ENCODE measurements at regions not wholly inside any gene's neighbourhood (a gene's known extent, or its start where the extent isn't known, plus 50 kb on each side); places are given as distances from the start of the nearest gene placed in this dataset.

GRCh38 chr2:149765003-149765402, 177.4 kb upstream of the MMADHC start (continued):
- TF ChIP-seq ZHX1 (conservative IDR thresholded peaks at IDR 0.05; ENCODE audit: low read length) = no peak
- no peak for TF ChIP-seq ZBTB5 (IDR thresholded peaks at IDR 0.05)
- no peak for TF ChIP-seq ZFX (CRISPR knock-in tag; IDR thresholded peaks at IDR 0.05)
- TF ChIP-seq NR2C1 (IDR thresholded peaks at IDR 0.05) = no peak
- no peak for TF ChIP-seq NR2C1 (tag; IDR thresholded peaks at IDR 0.05)
- no peak for TF ChIP-seq ZBTB40 (IDR thresholded peaks at IDR 0.05)
- TF ChIP-seq ZBTB40 (CRISPR knock-in tag; IDR thresholded peaks at IDR 0.05) = no peak

All from K562 (cell line).